Fibroblast of lung (primary cell): ENCODE measurements at regions not wholly inside any gene's neighbourhood (a gene's known extent, or its start where the extent isn't known, plus 50 kb on each side); places are given as distances from the start of the nearest gene placed in this dataset.
A peak's percentile ranks its signal among the peaks of the same experiment; 100 is the strongest.
"Not testable (repeated sequence)": the region's sequence is repeated elsewhere in the genome, so short reads cannot be mapped to it uniquely, and the experiment has no call there.

ENCODE experiments used
- DNase-seq, 2 donors: peaks; one replicate each; pipeline versions ENCODE4 v3.0.0 to v3.0.0-alpha.2; 2010; ENCODE audit warnings: low read depth in 2 of 2
- H2AFZ ChIP-seq: 2 replicates; pipeline ENCODE4 v1.5.1; 2012; ENCODE audit warnings: low read length, control low read depth, inconsistent platforms
- H3K27ac ChIP-seq: 2 replicates; pipeline ENCODE4 v1.5.1; 2011; ENCODE audit warnings: low read length, control low read depth; ENCODE audit not compliant: insufficient read depth
- H3K27me3 ChIP-seq: 2 replicates; pipeline ENCODE4 v1.5.1; 2011; ENCODE audit warnings: mild to moderate bottlenecking, low read length; ENCODE audit not compliant: control insufficient read depth, insufficient read depth
- H3K36me3 ChIP-seq: 2 replicates; pipeline ENCODE4 v1.5.1; 2011; ENCODE audit warnings: low read length; ENCODE audit not compliant: control insufficient read depth, insufficient read depth
- H3K4me1 ChIP-seq: 2 replicates; pipeline ENCODE4 v1.5.1; 2011; ENCODE audit warnings: low read length; ENCODE audit not compliant: control insufficient read depth, insufficient read depth; ENCODE audit errors: extremely low read depth
- H3K4me2 ChIP-seq: 2 replicates; pipeline ENCODE4 v1.5.1; 2011; ENCODE audit warnings: low read length, control low read depth; ENCODE audit not compliant: insufficient read depth; ENCODE audit errors: extremely low read depth
- H3K4me3 ChIP-seq, 4 experiments: fragments of 200-600 bp in 1 of 4; sonication (generic) in 1 of 4; replicated peaks in 1 of 4; 2 replicates each; pipeline ENCODE4 v1.5.1; 2011 to 2016; ENCODE audit warnings: low read length in 4 of 4, low read depth in 3 of 4, mild to moderate bottlenecking in 3 of 4, control low read depth in 2 of 4, inconsistent platforms in 1 of 4, mixed read lengths in 1 of 4; ENCODE audit not compliant: insufficient read depth in 1 of 4; ENCODE audit errors: control extremely low read depth in 1 of 4
- H3K79me2 ChIP-seq: 2 replicates; pipeline ENCODE4 v1.5.1; 2012; ENCODE audit warnings: mild to moderate bottlenecking, low read length, inconsistent platforms; ENCODE audit not compliant: control insufficient read depth, insufficient read depth
- H3K9ac ChIP-seq: 2 replicates; pipeline ENCODE4 v1.5.1; 2011; ENCODE audit warnings: mild to moderate bottlenecking, low read length, control low read depth; ENCODE audit not compliant: insufficient read depth
- H3K9me3 ChIP-seq: 2 replicates; pipeline ENCODE4 v1.5.1; 2012; ENCODE audit warnings: low read depth, low read length; ENCODE audit not compliant: control insufficient read depth, insufficient read depth
- H4K20me1 ChIP-seq: 2 replicates; pipeline ENCODE4 v1.5.1; 2011; ENCODE audit warnings: low read length; ENCODE audit not compliant: control insufficient read depth, insufficient read depth; ENCODE audit errors: extremely low read depth
- CTCF ChIP-seq, 2 donors: IDR thresholded peaks in 1 of 2; conservative IDR thresholded peaks in 1 of 2; 1 replicate in 1 of 2; 2 replicates in 1 of 2; pipeline ENCODE4 v1.5.1; 2011 to 2012; ENCODE audit warnings: low read length in 2 of 2, control low read depth in 1 of 2, inconsistent platforms in 1 of 2, low read depth in 1 of 2, mild to moderate bottlenecking in 1 of 2
- EZH2 ChIP-seq: IDR thresholded peaks from 2 replicates; pipeline ENCODE4 v1.5.1; 2012; ENCODE audit warnings: low read length, control low read depth, mild to moderate bottlenecking; ENCODE audit errors: missing control alignments

GRCh38 chr4:14347526-14347925 is 654.8 kb upstream of the CPEB2 start:
- no peak overlapping the region for H3K4me3 ChIP-seq
- H3K36me3 ChIP-seq, result no peaks in the 10 kb centered on the region
- H3K9me3 ChIP-seq, result no peaks in the 10 kb centered on the region
- H3K79me2 ChIP-seq, result no peaks in the 10 kb centered on the region
- no peak overlapping the region for H3K4me2 ChIP-seq
- H3K4me1 ChIP-seq, result no peaks in the 10 kb centered on the region
- no peak for DNase-seq
- no peak overlapping the region for H2AFZ ChIP-seq
- no peak overlapping the region for H3K9ac ChIP-seq
- TF ChIP-seq EZH2 (no peak), CTCF (conservative IDR thresholded peaks at IDR 0.05 in 1 of 2, IDR thresholded peaks at IDR 0.05 in 1 of 2; ENCODE audit: low read depth in 1 of 2, low read length in 2 of 2) (no peak)
- no peaks in the 10 kb centered on the region for H4K20me1 ChIP-seq
- no peak overlapping the region for H3K27ac ChIP-seq
- H3K27me3 ChIP-seq, result no peaks in the 10 kb centered on the region

GRCh38 chr4:14348506-14348905 is 653.8 kb upstream of the CPEB2 start:
- TF ChIP-seq CTCF (conservative IDR thresholded peaks at IDR 0.05 in 1 of 2, IDR thresholded peaks at IDR 0.05 in 1 of 2; ENCODE audit: low read depth in 1 of 2, low read length in 2 of 2) (no peak), EZH2 (no peak)
- H2AFZ ChIP-seq, result no peak overlapping the region
- no peaks in the 10 kb centered on the region for H4K20me1 ChIP-seq
- no peak overlapping the region for H3K4me3 ChIP-seq
- H3K79me2 ChIP-seq, result no peaks in the 10 kb centered on the region
- no peaks in the 10 kb centered on the region for H3K9me3 ChIP-seq
- H3K27ac ChIP-seq, result no peak overlapping the region
- H3K4me1 ChIP-seq, result no peaks in the 10 kb centered on the region
- peak; percentile 15 to 24 for DNase-seq
- H3K36me3 ChIP-seq, result no peaks in the 10 kb centered on the region
- no peak overlapping the region for H3K9ac ChIP-seq
- H3K27me3 ChIP-seq, result no peaks in the 10 kb centered on the region
- H3K4me2 ChIP-seq, result no peak overlapping the region

GRCh38 chr4:14358544-14359160 is 643.6 kb upstream of the CPEB2 start:
- not testable (repeated sequence) for H3K4me2 ChIP-seq, H3K27ac ChIP-seq, H3K4me1 ChIP-seq, H3K9me3 ChIP-seq, H2AFZ ChIP-seq, H3K4me3 ChIP-seq, H3K27me3 ChIP-seq, H3K36me3 ChIP-seq, H4K20me1 ChIP-seq, H3K9ac ChIP-seq, H3K79me2 ChIP-seq, DNase-seq
